ENCODE measurements at regions not wholly inside any gene's neighbourhood (a gene's known extent, or its start where the extent isn't known, plus 50 kb on each side); places are given as distances from the start of the nearest gene placed in this dataset.
"Not testable (repeated sequence)": the region's sequence is repeated elsewhere in the genome, so short reads cannot be mapped to it uniquely, and the experiment has no call there.

GRCh38 chr2:87193336-87193735, 171.7 kb upstream of the PLGLB1 start:
- DNase-seq; H3K4me3 ChIP-seq (ENCODE audit: low read length in 2 of 2); H3K9me3 ChIP-seq (ENCODE audit: control insufficient read depth, low read length); H3K36me3 ChIP-seq (ENCODE audit: control insufficient read depth in 1 of 2, insufficient read depth in 2 of 2, low read length in 1 of 2); intact Hi-C loops (cut with DNase I); H3K4me1 ChIP-seq (ENCODE audit: control insufficient read depth in 1 of 2, insufficient read depth in 2 of 2, low read length in 2 of 2); H3K27me3 ChIP-seq (ENCODE audit: control insufficient read depth in 1 of 2, insufficient read depth in 2 of 2, low read length in 1 of 2); H3K27ac ChIP-seq (ENCODE audit: low read depth in 1 of 2, low read length in 2 of 2); ATAC-seq (ENCODE audit: low FRiP score): not testable (repeated sequence)
- WGBS, 2 donors: 31 to 34% methylated on average over 1 to 2 of the region's 7 CpGs

- intact Hi-C loops (cut with DNase I): not testable (repeated sequence)
Observed at GRCh38 chr2:87194254-87194999, 172.8 kb upstream of the PLGLB1 start.

GRCh38 chr2:87196720-87197388, 175.2 kb upstream of the PLGLB1 start:
- DNase-seq; H3K36me3 ChIP-seq (ENCODE audit: control insufficient read depth in 1 of 2, insufficient read depth in 2 of 2, low read length in 1 of 2); H3K4me1 ChIP-seq (ENCODE audit: control insufficient read depth in 1 of 2, insufficient read depth in 2 of 2, low read length in 2 of 2); H3K4me3 ChIP-seq (ENCODE audit: low read length in 2 of 2); H3K27me3 ChIP-seq (ENCODE audit: control insufficient read depth in 1 of 2, insufficient read depth in 2 of 2, low read length in 1 of 2); H3K27ac ChIP-seq (ENCODE audit: low read depth in 1 of 2, low read length in 2 of 2); H3K9me3 ChIP-seq (ENCODE audit: control insufficient read depth, low read length); ATAC-seq (ENCODE audit: low FRiP score); intact Hi-C loops (cut with DNase I): not testable (repeated sequence)
- 93 to 100% methylated on average over 1 to 2 of the region's 3 CpGs for WGBS, 2 donors

More at GRCh38 chr2:87194254-87194999, 172.8 kb upstream of the PLGLB1 start:
- not testable (repeated sequence) for H3K4me3 ChIP-seq (ENCODE audit: low read length in 2 of 2); H3K36me3 ChIP-seq (ENCODE audit: control insufficient read depth in 1 of 2, insufficient read depth in 2 of 2, low read length in 1 of 2); ATAC-seq (ENCODE audit: low FRiP score); DNase-seq; H3K4me1 ChIP-seq (ENCODE audit: control insufficient read depth in 1 of 2, insufficient read depth in 2 of 2, low read length in 2 of 2); H3K27me3 ChIP-seq (ENCODE audit: control insufficient read depth in 1 of 2, insufficient read depth in 2 of 2, low read length in 1 of 2); H3K9me3 ChIP-seq (ENCODE audit: control insufficient read depth, low read length); H3K27ac ChIP-seq (ENCODE audit: low read depth in 1 of 2, low read length in 2 of 2)
- 68 to 91% methylated on average over 1 of the region's 2 CpGs for whole genome bisulfite sequencing, 2 donors

DNA sequence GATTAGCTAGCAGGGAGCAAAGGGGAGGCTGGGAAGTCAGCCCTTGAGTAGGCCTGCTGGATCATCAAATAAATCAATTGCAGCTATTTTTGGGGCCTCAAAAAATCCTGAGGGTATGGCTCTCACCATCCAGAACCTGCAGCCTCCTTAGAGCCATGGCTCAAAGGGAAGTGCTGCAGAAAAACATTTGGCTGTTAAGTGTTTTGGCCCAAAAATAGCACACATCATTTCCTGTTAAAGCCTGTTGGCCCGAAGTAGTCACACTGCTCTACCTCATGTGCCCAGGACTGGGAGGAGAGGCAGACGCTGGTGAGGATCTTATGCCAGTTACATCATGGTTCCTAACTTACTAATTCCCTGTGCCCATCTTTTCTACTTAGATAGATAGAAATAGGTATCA, 176.8 kb upstream of the PLGLB1 start:
- DNase-seq; H3K4me1 ChIP-seq (ENCODE audit: control insufficient read depth in 1 of 2, insufficient read depth in 2 of 2, low read length in 2 of 2); H3K36me3 ChIP-seq (ENCODE audit: control insufficient read depth in 1 of 2, insufficient read depth in 2 of 2, low read length in 1 of 2); H3K27ac ChIP-seq (ENCODE audit: low read depth in 1 of 2, low read length in 2 of 2); intact Hi-C loops (cut with DNase I); ATAC-seq (ENCODE audit: low FRiP score); H3K4me3 ChIP-seq (ENCODE audit: low read length in 2 of 2); H3K27me3 ChIP-seq (ENCODE audit: control insufficient read depth in 1 of 2, insufficient read depth in 2 of 2, low read length in 1 of 2); H3K9me3 ChIP-seq (ENCODE audit: control insufficient read depth, low read length): not testable (repeated sequence)
- WGBS, 2 donors: 0 to 3% methylated on average over 2 of the region's 2 CpGs

DNA sequence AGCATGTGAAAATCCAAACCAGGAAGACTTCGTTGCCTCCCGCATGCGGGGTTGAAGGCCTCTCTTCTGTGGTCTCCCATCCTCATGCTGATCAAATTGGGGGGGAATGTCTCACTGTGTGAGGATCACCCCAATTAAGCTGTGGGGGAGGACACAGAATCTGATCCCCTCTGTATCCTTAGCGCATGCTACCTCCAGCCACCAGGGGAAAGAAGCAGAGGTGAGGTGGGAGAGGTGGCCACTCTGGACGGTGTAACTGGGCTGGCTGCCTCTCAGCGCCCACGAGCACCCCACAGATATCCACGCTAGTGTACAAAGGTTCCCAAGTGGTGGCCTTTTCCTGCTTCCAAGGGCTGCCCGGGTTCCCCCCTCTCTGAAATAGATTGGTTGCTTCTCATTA, 177.6 kb upstream of the PLGLB1 start:
- 91 to 97% methylated on average over 4 of the region's 9 CpGs for WGBS, 2 donors
- H3K9me3 ChIP-seq (ENCODE audit: control insufficient read depth, low read length); H3K27ac ChIP-seq (ENCODE audit: low read depth in 1 of 2, low read length in 2 of 2); H3K4me1 ChIP-seq (ENCODE audit: control insufficient read depth in 1 of 2, insufficient read depth in 2 of 2, low read length in 2 of 2); H3K36me3 ChIP-seq (ENCODE audit: control insufficient read depth in 1 of 2, insufficient read depth in 2 of 2, low read length in 1 of 2); H3K27me3 ChIP-seq (ENCODE audit: control insufficient read depth in 1 of 2, insufficient read depth in 2 of 2, low read length in 1 of 2); DNase-seq; H3K4me3 ChIP-seq (ENCODE audit: low read length in 2 of 2); ATAC-seq (ENCODE audit: low FRiP score); intact Hi-C loops (cut with DNase I): not testable (repeated sequence)

GRCh38 chr2:87204569-87205147, 183.0 kb upstream of the PLGLB1 start:
- ATAC-seq (ENCODE audit: low FRiP score); H3K9me3 ChIP-seq (ENCODE audit: control insufficient read depth, low read length); H3K4me1 ChIP-seq (ENCODE audit: control insufficient read depth in 1 of 2, insufficient read depth in 2 of 2, low read length in 2 of 2); DNase-seq; H3K27me3 ChIP-seq (ENCODE audit: control insufficient read depth in 1 of 2, insufficient read depth in 2 of 2, low read length in 1 of 2); intact Hi-C loops (cut with DNase I); H3K27ac ChIP-seq (ENCODE audit: low read depth in 1 of 2, low read length in 2 of 2); H3K36me3 ChIP-seq (ENCODE audit: control insufficient read depth in 1 of 2, insufficient read depth in 2 of 2, low read length in 1 of 2); H3K4me3 ChIP-seq (ENCODE audit: low read length in 2 of 2): not testable (repeated sequence)
- 91 to 93% methylated on average over 4 to 8 of the region's 8 CpGs for WGBS, 2 donors

DNA sequence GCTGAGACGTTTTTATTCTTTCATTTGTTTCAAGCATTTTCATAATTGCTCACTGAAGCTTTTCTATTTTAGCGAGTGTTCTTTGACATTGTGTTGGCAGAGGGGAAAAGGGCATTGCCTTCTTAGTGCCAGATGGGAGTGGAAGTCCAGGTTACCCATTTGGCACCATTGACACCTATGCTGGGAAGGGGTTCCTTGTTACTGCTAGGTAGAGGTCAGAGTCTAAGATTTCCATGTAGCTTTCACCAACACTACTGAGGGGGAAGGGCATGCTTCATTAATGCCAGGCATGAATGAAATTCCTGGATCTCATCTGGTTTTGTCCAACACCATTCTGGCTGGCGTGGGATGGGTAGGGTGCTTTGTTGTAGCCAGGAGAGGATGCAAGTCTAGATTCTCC, 191.3 kb upstream of the PLGLB1 start:
- ATAC-seq (ENCODE audit: low FRiP score); intact Hi-C loops (cut with DNase I): not testable (repeated sequence)
- 67 to 71% methylated on average over 2 of the region's 3 CpGs for WGBS, 2 donors

DNA sequence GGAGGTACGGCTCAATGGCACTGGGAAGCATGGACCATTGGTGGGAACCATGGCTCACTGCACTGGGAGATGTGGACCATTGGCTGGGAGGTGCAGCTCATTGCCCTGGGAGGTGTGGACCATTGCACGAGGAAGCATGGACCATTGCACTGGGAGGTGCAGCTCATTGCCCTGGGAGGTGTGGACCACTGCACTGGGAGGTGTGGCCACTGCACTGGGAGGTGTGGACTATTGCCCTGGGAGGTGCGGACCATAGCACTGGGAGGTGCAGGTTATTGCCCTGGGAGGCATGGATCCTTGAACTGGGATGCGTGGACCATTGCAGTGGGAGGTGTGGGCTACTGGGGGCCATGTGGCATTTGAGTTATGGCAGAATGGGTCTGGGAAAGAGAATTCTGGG, 195.4 kb upstream of the PLGLB1 start:
- 93 to 96% methylated on average over 2 of the region's 4 CpGs for WGBS, 2 donors

More for the DNA sequence above, 191.3 kb upstream of the PLGLB1 start:
- not testable (repeated sequence) for H3K4me1 ChIP-seq (ENCODE audit: control insufficient read depth in 1 of 2, insufficient read depth in 2 of 2, low read length in 2 of 2); H3K36me3 ChIP-seq (ENCODE audit: control insufficient read depth in 1 of 2, insufficient read depth in 2 of 2, low read length in 1 of 2); H3K27ac ChIP-seq (ENCODE audit: low read depth in 1 of 2, low read length in 2 of 2); H3K9me3 ChIP-seq (ENCODE audit: control insufficient read depth, low read length); H3K27me3 ChIP-seq (ENCODE audit: control insufficient read depth in 1 of 2, insufficient read depth in 2 of 2, low read length in 1 of 2); H3K4me3 ChIP-seq (ENCODE audit: low read length in 2 of 2); DNase-seq

More for the DNA sequence above, 195.4 kb upstream of the PLGLB1 start:
- H3K4me3 ChIP-seq (ENCODE audit: low read length in 2 of 2); H3K4me1 ChIP-seq (ENCODE audit: control insufficient read depth in 1 of 2, insufficient read depth in 2 of 2, low read length in 2 of 2); H3K27me3 ChIP-seq (ENCODE audit: control insufficient read depth in 1 of 2, insufficient read depth in 2 of 2, low read length in 1 of 2); H3K36me3 ChIP-seq (ENCODE audit: control insufficient read depth in 1 of 2, insufficient read depth in 2 of 2, low read length in 1 of 2); H3K9me3 ChIP-seq (ENCODE audit: control insufficient read depth, low read length); DNase-seq; H3K27ac ChIP-seq (ENCODE audit: low read depth in 1 of 2, low read length in 2 of 2); intact Hi-C loops (cut with DNase I): not testable (repeated sequence)
- peak; percentile 42 for ATAC-seq (ENCODE audit: low FRiP score)

Data from aorta (tissue), 5 donors.